ENCODE measurements at regions not wholly inside any gene's neighbourhood (a gene's known extent, or its start where the extent isn't known, plus 50 kb on each side); places are given as distances from the start of the nearest gene placed in this dataset.
A peak's percentile ranks its signal among the peaks of the same experiment; 100 is the strongest.

DNA sequence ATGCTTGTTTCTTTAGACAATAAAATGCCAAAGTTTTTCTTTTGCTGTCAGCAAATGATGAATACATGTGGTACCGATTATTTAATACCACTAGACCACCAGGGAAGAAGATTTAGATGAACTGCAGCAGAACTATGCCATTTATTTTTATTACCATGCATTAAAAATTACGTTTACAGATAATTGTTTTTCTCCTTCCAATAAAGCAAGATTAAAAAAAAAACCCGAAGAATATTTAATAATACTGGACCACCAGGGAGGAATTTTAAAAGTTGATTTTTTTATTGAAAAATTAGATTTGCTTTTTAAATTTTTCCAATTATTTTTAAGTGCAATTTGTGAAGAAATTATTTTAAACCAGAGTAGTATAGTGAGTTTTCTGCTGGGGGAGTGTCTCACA, 170.3 kb upstream of the HNRNPA3 start:
- no peak for DNase-seq

DNA sequence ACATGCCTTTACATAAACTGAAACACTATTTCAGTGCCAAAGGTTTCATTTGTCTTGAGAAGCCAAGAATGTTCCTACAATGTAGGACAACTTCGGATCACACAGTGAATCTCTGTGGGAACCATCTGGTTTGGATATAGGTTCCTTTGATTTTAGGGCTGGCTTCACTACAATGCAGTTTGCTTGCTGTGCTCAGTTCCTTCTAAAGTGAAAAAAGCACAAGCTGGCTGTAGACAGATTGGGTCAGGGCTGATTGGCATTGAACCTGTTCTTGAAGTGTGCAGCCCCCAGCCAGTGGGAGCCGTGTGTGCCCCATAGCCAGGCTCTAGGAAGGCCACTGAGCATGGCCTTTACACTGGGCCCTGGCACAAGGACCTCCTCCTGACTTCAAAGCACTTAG, 167.9 kb upstream of the HNRNPA3 start:
- no peak for DNase-seq

DNA sequence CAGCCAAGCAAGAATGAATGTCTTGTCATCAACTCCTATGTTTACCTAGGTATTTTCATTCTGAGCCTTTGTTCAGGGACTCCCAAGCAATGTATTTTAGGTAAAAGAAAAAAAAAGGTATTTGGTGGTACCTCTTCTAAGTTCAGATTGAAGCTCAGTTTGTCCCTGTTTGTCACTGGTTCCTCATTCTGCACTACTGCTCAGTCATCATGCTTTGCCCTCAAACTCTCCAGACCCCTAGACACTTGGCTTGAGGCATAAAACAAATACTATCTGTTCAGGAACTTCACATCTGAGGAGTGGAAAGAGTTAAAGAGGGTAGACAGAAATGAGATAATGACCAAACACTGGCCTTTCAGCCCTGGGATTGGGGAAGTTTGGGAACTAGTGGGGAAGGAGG, 163.6 kb upstream of the HNRNPA3 start:
- DNase-seq = no peak

DNA sequence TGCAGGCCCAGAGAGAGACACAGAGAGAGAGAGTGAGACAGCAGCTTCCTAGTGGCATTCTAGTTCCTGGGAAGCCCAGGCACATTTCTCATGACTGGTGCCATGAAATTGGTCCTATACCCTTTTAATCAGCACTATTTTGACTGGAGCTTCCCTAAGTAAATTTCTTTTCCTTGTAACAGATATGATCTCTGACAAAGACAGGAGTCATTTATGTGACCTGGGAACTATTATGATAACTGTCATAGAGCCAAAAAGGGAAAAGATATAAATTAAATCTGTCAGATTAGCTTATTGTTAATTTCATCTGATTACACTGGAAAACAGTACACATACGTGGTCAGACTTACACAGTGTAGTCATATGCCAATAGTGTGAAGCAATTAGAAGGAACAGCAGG, 161.3 kb upstream of the HNRNPA3 start:
- peak; percentile 57 for DNase-seq

DNA sequence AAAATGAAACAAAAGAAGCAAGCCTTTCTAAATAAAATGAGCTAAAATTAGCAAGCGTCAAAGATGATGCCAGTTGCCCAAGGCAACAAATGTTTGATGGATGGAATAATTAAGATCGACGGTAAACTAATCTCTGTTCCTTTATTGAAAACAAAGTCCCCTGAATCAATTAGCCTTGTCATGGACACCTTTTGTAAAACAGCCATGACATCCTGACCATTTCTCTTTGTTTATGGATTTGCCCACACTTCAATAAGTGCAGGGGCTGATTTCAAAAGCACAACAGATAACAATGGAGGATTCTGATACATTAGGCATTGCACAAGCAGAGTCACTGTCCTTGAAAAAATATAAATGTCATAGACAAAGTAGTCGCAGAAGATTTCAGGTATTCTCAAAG, 160.1 kb upstream of the HNRNPA3 start:
- DNase-seq = peak; percentile 82

DNA sequence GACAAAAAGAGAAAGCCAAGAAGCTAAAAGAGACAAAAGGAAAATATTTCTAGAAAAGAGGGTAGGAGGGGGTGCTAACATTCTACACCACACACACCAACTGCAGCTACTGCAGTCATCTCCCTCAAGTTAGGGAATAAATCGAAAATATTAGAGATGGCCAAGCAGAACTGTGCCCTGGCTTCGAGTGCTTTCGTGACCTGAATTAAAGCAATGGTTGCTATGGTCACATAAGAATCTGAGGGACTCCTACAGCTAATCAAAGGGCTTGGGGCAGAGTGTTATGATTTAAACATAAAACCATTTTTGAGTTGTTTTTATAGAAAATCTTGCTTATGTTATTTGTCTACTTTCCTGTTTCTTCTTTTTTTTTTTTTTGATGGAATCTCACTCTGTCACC, 159.6 kb upstream of the HNRNPA3 start:
- no peak for DNase-seq

DNA sequence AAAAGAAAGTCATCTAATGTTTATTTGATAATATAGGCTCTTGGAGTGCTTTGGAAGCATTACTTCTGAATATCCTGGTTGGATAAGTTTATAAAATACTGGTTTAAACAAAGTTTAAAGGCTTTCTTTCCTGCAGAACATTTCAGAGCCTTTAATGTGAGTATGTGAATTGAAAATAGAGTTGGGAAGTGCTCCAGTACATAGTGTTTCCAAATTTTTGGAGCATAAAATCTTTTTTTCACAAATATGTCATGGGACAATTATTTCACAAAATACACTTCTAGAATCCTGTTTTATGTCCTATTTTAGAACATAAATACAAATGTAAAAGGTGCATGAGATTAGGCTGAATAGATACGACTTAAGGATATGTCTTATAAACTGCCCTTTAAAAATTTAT, 158.9 kb upstream of the HNRNPA3 start:
- DNase-seq = no peak

DNA sequence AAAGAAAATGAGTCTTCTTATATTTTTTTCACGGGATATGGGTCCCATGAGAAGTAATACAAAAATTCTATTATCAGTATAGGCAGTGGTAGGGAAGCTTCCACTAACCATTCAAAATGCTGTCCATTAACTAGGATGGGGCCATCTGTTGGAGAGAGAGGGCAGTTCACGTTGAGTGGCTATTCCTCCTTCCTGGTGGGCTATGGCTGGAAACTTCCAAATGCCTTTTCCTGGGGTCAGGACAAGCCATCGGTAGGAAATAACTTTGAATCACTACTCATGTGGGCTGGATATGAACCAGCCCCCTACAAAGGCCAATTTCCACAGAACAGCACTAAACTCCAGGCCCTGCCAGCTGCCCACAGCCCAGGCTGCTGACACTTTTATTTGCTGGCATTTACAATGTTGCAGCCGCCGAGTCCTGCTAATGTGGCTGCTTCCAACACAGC, 156.1 kb upstream of the HNRNPA3 start:
- DNase-seq = peak; percentile 50

DNA sequence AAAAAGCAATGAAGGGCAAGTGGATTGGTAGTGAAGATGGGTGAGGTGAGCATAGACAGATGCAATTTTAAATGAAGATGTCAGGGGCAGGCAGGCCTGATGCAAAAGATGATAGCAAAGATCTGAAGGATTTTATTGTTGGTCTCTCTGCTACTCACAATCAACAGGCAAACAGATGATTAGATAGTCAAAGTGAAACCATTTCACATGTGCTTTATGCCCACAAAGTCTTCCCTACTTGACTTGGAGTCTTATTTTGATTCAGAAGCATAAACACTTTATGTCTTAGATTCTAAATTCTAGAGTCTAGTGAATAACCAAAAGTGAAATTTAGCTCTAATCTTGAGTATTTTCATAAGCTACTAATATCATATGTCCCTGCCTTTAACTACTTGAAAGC, 153.8 kb upstream of the HNRNPA3 start:
- DNase-seq = no peak

DNA sequence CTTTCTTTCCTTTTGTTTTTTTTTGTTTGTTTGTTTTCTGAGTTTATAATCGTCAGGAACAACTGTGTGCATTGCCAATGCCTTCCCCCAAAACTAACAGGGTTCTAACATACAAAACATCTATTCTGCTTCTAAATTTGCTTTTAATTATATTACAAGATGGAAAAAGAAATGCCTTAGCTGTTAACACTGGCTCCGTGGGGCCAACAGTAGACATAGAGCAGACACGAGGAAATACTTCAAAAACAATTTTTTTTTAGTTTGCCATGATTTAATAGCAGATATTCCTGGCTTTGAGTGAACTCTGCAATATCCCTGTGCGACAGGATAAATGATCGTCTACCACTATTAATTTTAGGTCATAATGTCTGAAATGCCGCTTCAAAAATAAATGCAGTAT, 153.3 kb upstream of the HNRNPA3 start:
- DNase-seq = no peak

DNA sequence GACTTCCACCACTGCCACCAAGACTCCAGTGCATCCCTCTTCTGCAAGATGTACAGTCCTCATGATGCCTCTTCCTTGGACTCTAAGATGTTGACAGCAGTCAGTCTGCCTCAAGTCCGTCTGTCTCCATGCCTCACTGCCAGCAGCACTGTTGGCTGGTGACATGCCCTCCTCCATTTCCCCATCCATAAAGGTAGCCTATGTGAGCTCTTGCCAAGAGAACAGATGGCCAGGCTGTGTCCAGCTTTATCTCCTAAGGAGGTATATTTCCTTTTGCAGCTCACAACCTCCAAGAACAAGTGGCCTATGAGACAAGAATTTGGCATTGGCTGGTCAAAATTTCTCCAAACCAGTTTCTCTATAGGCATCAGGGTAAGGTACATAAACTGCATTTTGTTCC, 149.3 kb upstream of the HNRNPA3 start:
- DNase-seq = no peak

DNA sequence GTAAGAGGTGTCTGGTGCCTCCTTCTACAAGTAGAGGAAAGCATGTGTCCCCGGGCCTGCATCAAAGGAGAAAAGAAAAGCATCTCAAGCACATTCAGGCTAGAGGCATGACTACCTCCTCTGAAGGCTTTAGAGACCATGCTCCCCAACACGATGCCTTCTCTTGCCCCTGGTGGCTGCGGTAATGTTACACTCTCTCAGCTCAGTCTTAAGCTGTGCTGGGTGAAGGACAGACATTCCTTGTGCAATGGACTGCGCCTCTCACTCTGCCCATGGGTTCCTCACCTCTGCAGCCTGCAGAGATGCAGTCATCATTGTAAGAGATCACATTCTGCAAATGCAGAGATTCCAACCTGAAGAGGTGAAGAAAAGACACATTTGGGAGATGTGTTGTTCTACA, 148.2 kb upstream of the HNRNPA3 start:
- DNase-seq = no peak

DNA sequence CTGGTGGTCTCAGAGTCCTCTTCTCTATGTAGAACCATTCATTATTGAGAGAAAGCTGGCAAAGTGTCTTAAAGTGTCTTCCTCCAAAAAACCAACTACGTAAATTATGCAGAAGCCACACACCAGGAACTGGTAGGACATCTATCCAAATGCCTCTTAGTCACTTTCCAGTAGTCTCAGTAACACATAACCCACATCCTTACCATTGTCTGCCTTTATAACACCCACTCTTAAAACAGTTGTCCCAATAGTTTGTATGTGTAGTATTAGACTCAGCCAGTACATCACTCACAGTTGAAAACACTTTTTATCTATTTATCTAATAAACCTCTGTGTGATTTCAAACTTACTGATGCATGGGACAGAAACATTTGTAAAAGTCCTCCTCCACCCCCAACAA, 143.6 kb upstream of the HNRNPA3 start:
- no peak for DNase-seq

DNA sequence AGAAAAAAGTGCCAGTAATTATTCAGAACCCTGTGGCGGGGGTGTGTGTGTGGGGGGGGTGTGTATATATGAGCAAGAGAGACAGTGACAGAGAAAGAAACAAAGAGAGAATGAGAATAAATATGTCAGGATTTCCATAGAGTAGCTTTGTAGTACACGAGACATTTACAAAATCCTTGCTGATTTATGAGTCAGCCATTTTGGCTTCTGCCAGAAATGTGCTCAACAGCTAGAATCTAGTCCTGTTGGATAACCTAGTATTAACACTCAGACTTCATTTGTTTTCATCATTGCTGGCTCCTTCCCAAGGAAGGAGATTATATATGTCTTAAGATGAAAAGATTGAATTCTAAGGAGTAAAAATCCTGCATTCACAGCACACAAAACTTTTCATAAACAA, 140.5 kb upstream of the HNRNPA3 start:
- DNase-seq = no peak

DNA sequence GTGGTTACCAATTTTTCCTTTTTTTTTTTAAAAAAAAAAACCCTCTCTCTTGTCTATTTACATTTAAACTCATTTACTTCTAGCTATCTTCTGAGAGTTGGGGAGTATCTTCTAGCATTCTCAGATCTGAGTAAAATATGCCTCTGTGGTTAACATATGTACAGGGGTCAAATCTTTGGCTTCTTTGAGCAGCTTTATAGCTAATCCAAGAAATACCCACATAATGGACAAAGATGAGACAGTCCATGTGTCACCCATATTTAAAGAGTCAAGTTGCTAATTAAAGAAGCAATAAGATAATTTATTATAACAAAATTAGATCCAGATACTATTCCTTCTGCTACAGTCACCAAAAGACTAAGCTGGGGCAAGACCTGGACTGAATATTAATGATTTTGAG, 139.0 kb upstream of the HNRNPA3 start:
- DNase-seq = no peak

DNA sequence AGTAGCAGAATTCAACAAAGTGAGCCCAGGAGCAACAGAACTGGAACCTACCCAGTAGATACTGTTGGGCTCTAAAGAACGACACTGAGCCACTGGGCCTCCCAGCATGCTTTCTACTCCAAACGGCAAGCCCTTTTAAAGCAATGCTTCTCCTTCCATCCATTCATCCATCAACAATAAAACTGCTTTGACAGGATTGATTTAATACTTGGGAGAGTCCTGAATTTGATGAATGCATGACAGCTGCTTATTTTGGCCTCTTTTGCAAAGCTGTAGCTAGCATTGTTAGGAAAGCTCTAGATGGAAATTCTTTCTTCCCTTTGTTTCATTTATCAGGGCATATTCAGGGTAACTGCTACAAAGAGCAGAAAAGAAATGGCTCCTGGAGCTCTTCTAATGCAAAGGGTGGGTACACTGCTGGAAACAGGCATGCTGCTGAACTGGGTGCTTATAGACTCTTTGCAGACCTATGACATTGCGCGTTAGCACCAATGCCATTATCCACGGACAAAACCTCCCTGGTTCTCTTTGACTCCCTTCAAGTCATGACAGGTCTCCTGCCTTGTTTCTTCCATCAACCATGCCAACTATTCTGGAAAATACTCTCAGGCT, 138.4 kb upstream of the HNRNPA3 start:
- no peak for DNase-seq

DNA sequence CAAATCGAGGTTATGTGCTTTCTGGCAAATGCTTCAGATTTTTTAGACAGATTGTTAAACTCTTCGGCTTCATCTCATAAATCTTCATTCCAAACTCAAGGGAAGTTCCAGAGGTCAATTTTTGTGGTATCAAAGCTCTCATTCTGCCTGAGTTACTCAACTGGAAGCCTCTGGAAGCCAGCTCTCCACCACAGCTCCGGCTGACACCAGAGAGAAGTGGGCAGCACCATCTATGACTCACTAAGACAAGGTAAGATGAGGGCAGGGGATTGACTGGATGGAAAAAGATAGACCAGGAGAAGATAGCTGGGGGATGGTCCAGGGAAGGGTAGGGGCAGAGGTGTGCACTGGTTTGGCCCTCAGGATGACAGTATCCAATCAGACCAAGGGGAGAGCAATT, 137.3 kb upstream of the HNRNPA3 start:
- no peak for DNase-seq

DNA sequence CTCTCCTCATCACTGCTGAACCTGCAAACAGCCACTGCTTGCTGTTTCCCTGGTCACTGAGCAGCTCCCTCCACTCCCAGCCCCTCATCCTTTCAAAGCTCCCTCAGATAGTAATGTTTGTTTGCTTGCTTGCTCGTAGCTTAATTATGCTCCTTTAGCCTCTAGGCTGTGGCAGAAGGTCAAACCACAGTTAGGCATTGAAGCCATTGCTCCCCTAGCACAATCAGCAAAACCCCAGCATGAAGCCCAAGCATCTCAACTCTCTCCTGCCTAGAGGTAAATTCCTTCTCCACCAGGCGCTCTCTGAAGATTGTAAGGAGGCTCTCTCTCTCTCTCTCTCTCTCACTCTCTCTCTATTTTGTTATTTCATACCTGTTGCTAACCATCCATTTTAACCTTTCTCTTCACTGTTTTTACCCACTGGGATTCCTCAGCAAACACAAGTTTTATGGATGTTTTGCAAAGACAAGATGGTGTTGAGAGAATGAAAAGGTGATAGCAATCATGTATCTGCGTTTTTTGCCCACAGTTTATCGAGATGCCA, 135.9 kb upstream of the HNRNPA3 start:
- DNase-seq = peak; percentile 68

DNA sequence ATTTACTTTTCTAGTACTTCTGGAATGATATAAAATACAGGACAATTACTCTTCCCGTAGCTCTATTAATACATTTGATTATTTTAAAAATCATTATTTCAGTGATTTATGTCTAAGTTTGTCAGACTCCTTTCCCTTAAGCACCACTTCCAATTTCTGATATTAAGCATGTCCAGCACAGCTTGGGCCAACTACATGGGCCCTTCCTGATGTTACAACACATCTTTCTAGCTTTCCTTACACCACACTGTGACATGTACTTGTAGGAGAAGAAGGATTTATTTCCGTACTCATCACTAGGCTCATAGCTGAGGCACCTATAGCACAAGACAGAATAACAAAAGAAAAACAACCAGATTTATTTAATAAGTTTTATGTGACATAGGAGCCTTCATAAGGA, 134.8 kb upstream of the HNRNPA3 start:
- DNase-seq = no peak

DNA sequence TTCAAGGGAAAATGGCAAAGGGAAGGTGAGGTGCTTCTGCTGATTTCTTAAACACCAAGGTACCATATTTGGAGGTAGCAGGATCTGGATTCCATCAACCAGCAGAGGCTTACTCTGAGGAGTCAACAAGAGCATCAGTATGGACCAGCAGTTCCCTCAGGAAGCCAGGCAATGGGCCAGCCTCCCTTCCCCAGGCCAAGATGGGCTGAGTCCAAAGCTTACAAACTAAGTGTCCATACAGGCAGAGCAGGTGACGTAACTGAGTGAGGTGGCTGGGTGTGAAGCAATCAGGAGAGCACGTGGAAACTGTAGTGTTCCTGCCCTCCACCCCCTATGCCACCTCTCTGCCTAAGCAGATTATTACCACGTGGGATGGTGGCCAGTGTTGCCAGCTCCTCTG, 134.2 kb upstream of the HNRNPA3 start:
- DNase-seq = no peak

DNA sequence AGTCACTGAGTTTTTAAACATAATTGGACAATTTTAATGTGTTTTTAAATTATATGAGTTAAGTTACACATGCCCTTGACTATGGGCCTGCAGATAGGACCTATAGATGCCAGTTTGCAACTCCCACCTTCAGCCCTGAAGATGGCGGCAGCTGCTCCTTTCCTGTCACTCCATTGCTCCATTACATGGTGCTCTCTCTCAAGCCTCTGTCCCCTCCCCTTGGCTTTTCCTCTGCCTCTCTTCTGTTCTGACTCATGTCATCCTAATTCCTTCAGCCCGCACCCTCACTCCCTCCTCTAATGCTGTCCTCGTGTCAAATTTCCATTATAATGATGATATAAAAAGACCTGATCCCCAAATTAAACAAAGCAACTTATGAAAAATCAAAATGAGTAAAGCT, 133.7 kb upstream of the HNRNPA3 start:
- DNase-seq = no peak

DNA sequence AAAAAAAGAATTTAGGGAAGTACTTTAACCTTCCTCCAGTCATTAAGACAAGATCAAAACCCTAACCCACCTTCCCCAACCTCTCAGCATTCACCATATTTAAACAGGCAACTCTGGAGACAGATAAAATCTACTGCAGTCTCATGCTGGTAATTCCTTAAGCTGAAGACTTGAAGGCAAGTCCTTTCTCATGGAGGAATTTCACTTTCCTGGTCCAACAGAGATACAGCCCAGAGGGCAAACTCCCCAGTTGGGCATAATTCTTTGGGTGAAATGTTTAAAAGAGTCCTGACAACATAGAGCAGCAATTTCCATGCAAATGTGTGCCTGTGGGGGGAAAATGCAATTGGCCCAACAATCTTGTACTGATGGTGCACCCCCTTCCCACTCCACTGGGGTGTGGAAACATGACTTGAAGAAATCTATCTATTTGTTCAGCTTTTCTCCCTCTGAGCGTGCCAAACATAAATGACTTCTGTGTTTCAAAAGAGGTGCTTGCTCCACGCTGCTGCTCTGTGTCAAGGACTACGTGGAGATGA, 131.8 kb upstream of the HNRNPA3 start:
- no peak for DNase-seq

DNA sequence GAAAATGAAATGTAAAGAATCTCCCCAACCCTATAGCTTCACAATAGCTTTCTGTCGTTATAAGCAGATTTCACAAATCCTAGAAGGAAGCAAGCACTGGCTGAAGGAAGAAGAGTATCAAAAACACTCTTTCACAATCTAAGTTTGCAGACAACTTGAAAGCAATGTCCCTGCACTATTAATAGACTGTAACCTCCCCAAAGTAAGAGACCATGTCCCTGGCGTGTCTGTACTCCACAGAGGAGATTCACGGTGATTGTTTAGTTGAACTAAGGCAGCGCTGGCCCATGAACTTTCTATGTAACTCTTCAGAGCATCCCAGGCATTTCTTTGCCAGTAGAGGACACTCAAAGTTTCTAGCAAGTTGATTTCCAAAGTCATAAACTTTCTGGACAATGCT, 128.0 kb upstream of the HNRNPA3 start:
- DNase-seq = no peak

DNA sequence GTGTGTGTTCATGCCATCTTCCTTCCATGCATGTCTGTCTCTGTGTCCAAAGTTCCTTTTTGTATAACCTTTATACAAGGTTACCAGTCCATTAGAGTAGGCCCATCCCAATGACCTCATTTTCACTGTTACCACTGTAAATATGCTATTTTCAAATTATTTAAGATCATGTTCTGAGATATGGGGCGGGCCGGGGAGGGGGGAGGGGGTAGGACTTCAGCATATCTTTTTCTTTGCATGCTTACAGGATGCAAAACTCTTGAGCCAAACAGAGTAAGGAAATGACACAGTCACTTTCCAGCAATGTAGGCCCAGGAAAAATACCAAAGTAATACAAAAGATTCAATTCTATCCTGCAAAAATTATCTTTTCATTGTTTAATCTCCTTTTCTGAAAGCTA, 124.1 kb upstream of the HNRNPA3 start:
- DNase-seq = no peak

DNA sequence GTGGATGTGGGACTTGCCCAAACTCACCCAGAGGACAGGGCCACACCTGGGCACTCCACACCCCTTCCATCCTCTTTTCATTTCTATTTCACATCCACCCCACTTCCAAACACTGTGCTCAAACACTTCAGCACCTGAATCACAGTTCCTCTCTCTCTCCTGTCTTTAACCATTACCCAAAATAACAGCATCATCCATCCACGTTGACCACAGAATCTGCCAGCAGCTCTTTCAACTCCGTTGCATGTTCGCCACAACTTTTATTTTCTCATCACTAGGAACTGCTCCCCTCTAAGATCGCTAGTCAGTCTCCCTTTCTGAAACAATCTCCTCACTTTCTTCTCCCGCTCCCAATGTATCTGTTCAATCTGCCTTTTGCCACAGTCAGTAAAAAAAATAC, 121.6 kb upstream of the HNRNPA3 start:
- DNase-seq = no peak

All from NCI-H69 (cell line).